HepG2 (cell line): ENCODE measurements at regions not wholly inside any gene's neighbourhood (a gene's known extent, or its start where the extent isn't known, plus 50 kb on each side); places are given as distances from the start of the nearest gene placed in this dataset.

Experiments used
- ATAC-seq: fragments of 200-7000 bp; cut with Tn5 transposase; 3 replicates; pipeline ENCODE4 v1.9.1; 2020; ENCODE audit warnings: mild to moderate bottlenecking, moderate library complexity
- BruUV-seq: library from RNA; stranded (reverse); fragments of 400-500 nt; replicated peaks from 2 replicates; lab custom pipeline; 2021; lab: Mats Ljungman, UMichigan
- CTCF ChIA-PET: fragments of 300-600 bp; formaldehyde crosslinking; extraction: SDS; loops from one replicate; lab custom pipeline; 2021; ENCODE audit warnings: low total read pairs, inconsistent platforms, low intra/inter-chr PET ratio; lab: Yijun Ruan, JAX
- POLR2A ChIA-PET: fragments of 350-600 bp; sonication (Branson Sonifier 250); formaldehyde crosslinking; loops from one replicate; lab custom pipeline; 2020; ENCODE audit warnings: antibody characterized with exemption, inconsistent platforms; lab: Yijun Ruan, JAX
- DNase-seq: peaks from one replicate; pipeline ENCODE4 v3.0.0-alpha.2; 2015; ENCODE audit warnings: low spot score
- FAIRE-seq: peaks from 3 replicates; lab custom pipeline; 2011; peaks lifted over from hg19 to GRCh38; lab: Jason Lieb, UNC
- H2AFZ ChIP-seq: one replicate; pipeline ENCODE4 v1.6.1; 2011; ENCODE audit warnings: low read length, inconsistent platforms
- H3K27ac ChIP-seq: fragments of 300-600 bp; 3 replicates; pipeline ENCODE4 v1.8.0; 2011; ENCODE audit warnings: mixed run types, mild to moderate bottlenecking, mixed read lengths, low read length, inconsistent platforms; ENCODE audit not compliant: insufficient read depth; ENCODE audit errors: extremely low read length
- H3K27me3 ChIP-seq, 2 experiments: fragments of 200-600 bp in 1 of 2; 2 replicates in 1 of 2; 3 replicates in 1 of 2; pipeline versions ENCODE4 v1.6.0 to v1.8.0; 2011; ENCODE audit warnings: low read length in 2 of 2, mild to moderate bottlenecking in 2 of 2, moderate library complexity in 2 of 2, inconsistent platforms in 1 of 2; ENCODE audit not compliant: insufficient read depth in 2 of 2, control insufficient read depth in 1 of 2
- H3K36me3 ChIP-seq, 2 experiments: fragments of 200-600 bp in 1 of 2; replicated peaks in 1 of 2; 2 replicates in 1 of 2; 3 replicates in 1 of 2; pipeline versions ENCODE4 v1.5.1 to v1.8.0; 2011; ENCODE audit warnings: low read length in 2 of 2, inconsistent platforms in 1 of 2; ENCODE audit not compliant: insufficient read depth in 2 of 2, control insufficient read depth in 1 of 2
- H3K4me1 ChIP-seq: 2 replicates; pipeline ENCODE4 v1.5.1; 2012; ENCODE audit warnings: low read length, inconsistent platforms; ENCODE audit not compliant: insufficient read depth
- H3K4me2 ChIP-seq: 2 replicates; pipeline ENCODE4 v1.6.0; 2011; ENCODE audit warnings: low read depth, low read length, inconsistent platforms
- H3K4me3 ChIP-seq, 3 experiments: fragments of 200-600 bp in 1 of 3; sonication (generic), shearing (Covaris generic) in 1 of 3; replicated peaks in 1 of 3; 2 replicates each; pipeline ENCODE4 v1.5.1; 2011 to 2016; ENCODE audit warnings: low read length in 3 of 3, inconsistent platforms in 2 of 3, low read depth in 2 of 3, mild to moderate bottlenecking in 2 of 3, control low read depth in 1 of 3, mixed read lengths in 1 of 3; ENCODE audit not compliant: insufficient read depth in 1 of 3
- H3K79me2 ChIP-seq: one replicate; pipeline ENCODE4 v1.6.1; 2011; ENCODE audit warnings: low read length, inconsistent platforms; ENCODE audit not compliant: insufficient read depth
- H3K9ac ChIP-seq: 2 replicates; pipeline ENCODE4 v1.6.0; 2011; ENCODE audit warnings: mild to moderate bottlenecking, low read depth, low read length, inconsistent platforms; ENCODE audit not compliant: insufficient read depth
- H3K9me3 ChIP-seq: 2 replicates; pipeline ENCODE4 v1.5.1; 2012; ENCODE audit warnings: mild to moderate bottlenecking, low read length
- H4K20me1 ChIP-seq: 2 replicates; pipeline ENCODE4 v1.6.0; 2011; ENCODE audit warnings: inconsistent platforms, mild to moderate bottlenecking, low read length, moderate library complexity; ENCODE audit not compliant: insufficient read depth
- GATA4 ChIP-seq: sonication (generic); IDR thresholded peaks from 2 replicates; pipeline ENCODE4 v1.6.1; 2016; ENCODE audit warnings: antibody characterized with exemption, low read depth, borderline replicate concordance
- MAFF ChIP-seq: IDR thresholded peaks from 2 replicates; pipeline ENCODE4 v1.6.1; 2011; ENCODE audit warnings: low read depth, low read length, improper control_type of control experiment
- MAFK ChIP-seq, 2 experiments: IDR thresholded peaks in 1 of 2; conservative IDR thresholded peaks in 1 of 2; 2 replicates each; pipeline ENCODE4 v1.6.1; 2011; ENCODE audit warnings: improper control_type of control experiment in 2 of 2, low read length in 2 of 2
- NR2F6 ChIP-seq, 2 experiments: IDR thresholded peaks; 2 replicates each; pipeline ENCODE4 v1.6.1; 2016; ENCODE audit warnings: antibody characterized with exemption in 1 of 2, mild to moderate bottlenecking in 1 of 2
- ZBTB7B ChIP-seq: sonication (generic); formaldehyde crosslinking; IDR thresholded peaks from 2 replicates; pipeline ENCODE4 v1.4.0; 2020; ENCODE audit warnings: missing genetic modification reagents
- ZNF441 ChIP-seq: sonication (generic); formaldehyde crosslinking; IDR thresholded peaks from 2 replicates; pipeline ENCODE4 v1.7.0; 2021; ENCODE audit warnings: missing genetic modification reagents, borderline replicate concordance
- ZNF788 ChIP-seq: sonication (generic); formaldehyde crosslinking; IDR thresholded peaks from 2 replicates; pipeline ENCODE4 v1.5.0; 2020; ENCODE audit warnings: mild to moderate bottlenecking, missing genetic modification reagents, borderline replicate concordance
- WGBS: methylation state at CpG from one replicate; pipeline ENCODE4 v1.1.6; 2017; ENCODE audit warnings: low lambda C conversion rate; 5-methylcytosine and 5-hydroxymethylcytosine counted together
- in situ Hi-C: cut with HindIII; loops from 2 replicates; pipeline ENCODE4 v1.10.0; 2017; ENCODE audit warnings: low pct_unique_long_range_greater_than_20kb; ENCODE audit not compliant: extremely low pct_ligation_motif_present
- intact Hi-C: fragments of 100-400 bp; cut with micrococcal nuclease; formaldehyde crosslinking; loops from one replicate; pipeline ENCODE4 v1.10.0; 2022; ENCODE audit not compliant: unreplicated experiment

- no peak for ATAC-seq
- BruUV-seq: no TSS peak
Measured at GRCh38 chr2:133633881-133634409, 65.7 kb upstream of the NCKAP5 start.

DNA sequence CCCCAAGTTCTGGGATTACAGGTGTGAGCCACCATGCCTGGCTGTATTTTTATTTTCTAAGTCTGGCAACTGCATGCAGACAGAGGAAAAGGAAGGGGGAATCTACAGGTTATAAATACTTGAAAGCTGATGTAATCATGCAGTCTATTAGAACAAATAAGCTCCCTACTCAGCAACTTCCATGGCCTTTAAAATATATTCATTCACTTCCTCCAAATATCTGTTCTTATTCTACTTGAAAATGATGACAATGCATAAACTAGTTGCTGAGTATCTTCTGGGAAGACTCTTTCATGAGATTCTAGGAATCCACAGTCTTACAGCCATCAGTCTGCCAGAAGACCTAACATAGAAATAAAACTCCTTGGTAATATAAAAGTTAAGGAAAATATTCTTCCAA, 66.9 kb upstream of the NCKAP5 start:
- CTCF ChIA-PET: no interaction called here

More at GRCh38 chr2:133633881-133634409, 65.7 kb upstream of the NCKAP5 start:
- no peaks in the 10 kb centered on the region for H3K36me3 ChIP-seq
- CTCF ChIA-PET: no interaction called here
- H3K9me3 ChIP-seq: no peaks in the 10 kb centered on the region
- no peak overlapping the region for H3K27ac ChIP-seq
- DNase-seq: no peak
- H3K9ac ChIP-seq: no peak overlapping the region
- FAIRE-seq: no peak
- H3K4me2 ChIP-seq: no peak overlapping the region
- 22% methylated on average over 8 of the region's 8 CpGs for WGBS
- no peaks in the 10 kb centered on the region for H3K27me3 ChIP-seq
- no peaks in the 10 kb centered on the region for H3K79me2 ChIP-seq
- no peak overlapping the region for H3K4me3 ChIP-seq
- H2AFZ ChIP-seq: no peak overlapping the region
- no peaks in the 10 kb centered on the region for H4K20me1 ChIP-seq
- POLR2A ChIA-PET: no interaction called here
- no peaks in the 10 kb centered on the region for H3K4me1 ChIP-seq
- in situ Hi-C loops: no loop called here
- TF ChIP-seq ZNF441 (CRISPR knock-in tag) (no peak), NR2F6 (IDR thresholded peaks at IDR 0.05) (no peak), NR2F6 (CRISPR knock-in tag; IDR thresholded peaks at IDR 0.05) (no peak), ZNF788 (CRISPR knock-in tag) (no peak), ZBTB7B (CRISPR knock-in tag) (no peak)
- intact Hi-C loops: no loop called here

More for the DNA sequence above, 66.9 kb upstream of the NCKAP5 start:
- H4K20me1 ChIP-seq: no peaks in the 10 kb centered on the region
- no peak overlapping the region for H3K27ac ChIP-seq
- no TSS peak for BruUV-seq
- in situ Hi-C loops: no loop called here
- no peaks in the 10 kb centered on the region for H3K36me3 ChIP-seq
- no peaks in the 10 kb centered on the region for H3K9me3 ChIP-seq
- intact Hi-C loops: no loop called here
- no peak overlapping the region for H3K4me2 ChIP-seq
- H3K4me1 ChIP-seq: no peaks in the 10 kb centered on the region
- H2AFZ ChIP-seq: no peak overlapping the region
- no peak overlapping the region for H3K4me3 ChIP-seq
- no peak for ATAC-seq
- POLR2A ChIA-PET: no interaction called here
- FAIRE-seq: no peak
- H3K79me2 ChIP-seq: no peaks in the 10 kb centered on the region
- TF ChIP-seq MAFF: peak; percentile 95
- no peak for TF ChIP-seq GATA4
- TF ChIP-seq MAFK (conservative IDR thresholded peaks at IDR 0.05 in 1 of 2, IDR thresholded peaks at IDR 0.05 in 1 of 2; ENCODE audit: low read length in 2 of 2): peak; percentile 94 to 97
- H3K9ac ChIP-seq: no peak overlapping the region
- H3K27me3 ChIP-seq: no peaks in the 10 kb centered on the region
- no peak for DNase-seq
